PC-9 (cell line): ENCODE measurements at regions not wholly inside any gene's neighbourhood (a gene's known extent, or its start where the extent isn't known, plus 50 kb on each side); places are given as distances from the start of the nearest gene placed in this dataset.

ENCODE experiments used
- CTCF ChIP-seq: fragments of 200-600 bp; sonication (generic); conservative IDR thresholded peaks from 2 replicates; pipeline ENCODE4 v1.6.1; 2017; ENCODE audit warnings: mixed run types, antibody characterized with exemption, mild to moderate bottlenecking, moderate library complexity
- EZH2 ChIP-seq: fragments of 200-600 bp; sonication (generic); IDR thresholded peaks from 2 replicates; pipeline ENCODE4 v1.8.0; 2017; ENCODE audit warnings: antibody characterized with exemption, low read depth

- TF ChIP-seq EZH2, result no peak
- no peak for TF ChIP-seq CTCF
These were observed 408.4 kb downstream of the ZNF608 start for GRCh38 chr5:124337996-124338395.
